Upper lobe of left lung (tissue), 4 donors: ENCODE measurements at regions not wholly inside any gene's neighbourhood (a gene's known extent, or its start where the extent isn't known, plus 50 kb on each side); places are given as distances from the start of the nearest gene placed in this dataset.

Source experiments
- CTCF ChIP-seq, 6 experiments: fragments of 450-650 bp in 4 of 6; fragments of 200-600 bp in 2 of 6; sonication (generic) in 2 of 6; IDR thresholded peaks; one replicate each; pipeline ENCODE4 v1.5.1; 2016 to 2019; ENCODE audit warnings: antibody characterized with exemption in 6 of 6
- POLR2A ChIP-seq, 4 donors: fragments of 450-650 bp; IDR thresholded peaks; one replicate each; pipeline ENCODE4 v1.5.1; 2016 to 2017; ENCODE audit warnings: antibody characterized with exemption in 4 of 4, mild to moderate bottlenecking in 2 of 4

GRCh38 chrX:39169976-39170375 is 368.7 kb downstream of the MID1IP1 start:
- TF ChIP-seq CTCF (IDR thresholded peaks at IDR 0.05): no peak
- TF ChIP-seq POLR2A (IDR thresholded peaks at IDR 0.05): no peak
